RWPE1 (cell line): ENCODE measurements at regions not wholly inside any gene's neighbourhood (a gene's known extent, or its start where the extent isn't known, plus 50 kb on each side); places are given as distances from the start of the nearest gene placed in this dataset.
"Not testable (repeated sequence)": the region's sequence is repeated elsewhere in the genome, so short reads cannot be mapped to it uniquely, and the experiment has no call there.

Source experiments
- CTCF ChIA-PET: fragments of 350-600 bp; sonication (Branson Sonifier 250); formaldehyde crosslinking; extraction: SDS; loops from one replicate; lab custom pipeline; 2021; lab: Yijun Ruan, JAX
- POLR2A ChIA-PET: fragments of 400-600 bp; formaldehyde crosslinking; extraction: SDS; loops from one replicate; lab custom pipeline; 2020; ENCODE audit warnings: antibody characterized with exemption; ENCODE audit not compliant: low non-redundant PET; lab: Yijun Ruan, JAX
- DNase-seq: peaks from one replicate; pipeline ENCODE4 v3.0.0; 2012; ENCODE audit warnings: low spot score
- H3K27ac ChIP-seq: fragments of 450-650 bp; 2 replicates; pipeline ENCODE4 v1.5.1; 2017
- CTCF ChIP-seq: fragments of 450-650 bp; conservative IDR thresholded peaks from 2 replicates; pipeline ENCODE4 v1.5.1; 2017; ENCODE audit warnings: low read depth, mild to moderate bottlenecking

- DNase-seq = no peak
- ChIA-PET CTCF (no interaction called here), POLR2A (no interaction called here)
- H3K27ac ChIP-seq = no peak overlapping the region
- TF ChIP-seq CTCF = no peak
Measured at GRCh38 chr5:38670878-38671277, 114.4 kb upstream of the LIFR start.

- peak; percentile 30 for DNase-seq
- H3K27ac ChIP-seq = no peak overlapping the region
- TF ChIP-seq CTCF = no peak
- ChIA-PET POLR2A (no interaction called here), CTCF (interaction anchor here (0.6 to 0.7 kb wide), 2 partner anchors 297 to 367 kb away, joined by 3 to 6 read pairs; no protein-coding TSS in a partner anchor)
Measured at GRCh38 chr5:38672059-38672788, 115.8 kb upstream of the LIFR start.

- CTCF ChIA-PET = interaction anchor here (0.7 kb wide), 1 partner anchor 402 kb away, joined by 3 read pairs; no protein-coding TSS in a partner anchor
- POLR2A ChIA-PET = no interaction called here
- no peak overlapping the region for H3K27ac ChIP-seq
- DNase-seq = no peak
- no peak for TF ChIP-seq CTCF
Measured at GRCh38 chr5:38673671-38674071, 117.2 kb upstream of the LIFR start.

DNA sequence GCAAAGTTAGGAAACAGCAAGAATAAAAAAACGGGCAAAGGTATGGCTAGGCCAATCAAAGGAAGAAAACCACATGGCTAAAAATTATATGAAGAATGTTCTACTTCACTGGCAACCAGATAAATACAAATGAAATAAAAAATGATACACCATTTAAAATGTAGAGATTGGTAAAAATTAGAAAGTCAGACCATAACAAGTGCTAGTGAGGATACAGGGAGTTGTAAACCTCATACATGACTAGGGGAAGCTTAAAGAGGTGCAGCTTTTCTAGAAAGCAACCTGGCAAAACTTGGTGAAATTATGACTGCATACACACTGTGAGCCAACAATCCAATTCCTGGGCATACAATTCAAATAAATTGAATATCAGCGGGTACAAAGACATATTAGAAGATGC is 119.0 kb upstream of the LIFR start:
- ChIA-PET POLR2A (no interaction called here), CTCF (no interaction called here)
- H3K27ac ChIP-seq = no peak overlapping the region
- no peak for DNase-seq
- no peak for TF ChIP-seq CTCF

- DNase-seq = no peak
- POLR2A ChIA-PET = no interaction called here
- H3K27ac ChIP-seq = no peak overlapping the region
- CTCF ChIA-PET = interaction anchor here (0.5 to 0.6 kb wide), 3 partner anchors 10 to 1653 kb away, joined by 3 read pairs; no protein-coding TSS in a partner anchor
- TF ChIP-seq CTCF = no peak
Measured at GRCh38 chr5:38677636-38678035, 121.2 kb upstream of the LIFR start.

DNA sequence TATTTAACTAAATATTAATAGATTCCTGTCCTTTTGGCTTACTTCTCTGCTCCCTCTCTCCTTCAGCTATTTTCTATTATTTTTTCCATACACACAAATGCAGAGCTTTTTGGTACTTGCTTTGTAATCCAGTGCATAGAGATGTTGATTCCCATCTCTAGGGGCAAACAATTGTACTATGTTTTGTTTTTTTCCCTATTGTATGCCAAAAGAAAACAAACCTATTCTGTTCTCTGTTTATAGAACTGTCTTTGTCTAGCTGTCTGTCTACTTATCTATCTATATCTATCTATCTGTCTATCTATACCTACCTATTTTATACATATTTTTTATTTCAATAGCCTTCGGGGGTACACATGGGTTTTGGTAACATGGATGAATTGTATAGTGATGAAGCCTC is 121.6 kb upstream of the LIFR start:
- ChIA-PET CTCF (interaction anchor here (0.5 kb wide), 1 partner anchor 11 kb away, joined by 3 read pairs; no protein-coding TSS in a partner anchor), POLR2A (no interaction called here)
- no peak for DNase-seq
- no peak overlapping the region for H3K27ac ChIP-seq
- TF ChIP-seq CTCF = no peak

DNA sequence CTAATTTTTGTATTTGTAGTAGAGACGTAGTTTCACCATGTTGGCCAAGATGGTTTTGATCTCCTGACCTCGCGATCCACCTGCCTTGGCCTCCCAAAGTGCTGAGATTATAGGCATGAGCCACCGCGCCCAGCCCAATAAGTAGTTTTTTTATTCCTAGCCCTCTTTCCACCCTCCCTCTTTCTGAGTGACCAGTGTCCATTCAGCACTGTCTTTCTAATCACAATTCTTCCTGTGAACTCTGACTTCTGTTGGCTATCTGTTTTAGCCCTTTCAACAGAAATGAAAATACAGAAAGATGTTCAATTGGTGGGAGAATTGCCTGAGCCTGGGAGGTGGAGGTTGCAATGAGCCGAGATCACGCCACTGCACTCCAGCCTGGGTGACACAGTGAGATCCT is 122.3 kb upstream of the LIFR start:
- DNase-seq, CTCF ChIA-PET, H3K27ac ChIP-seq, POLR2A ChIA-PET: not testable (repeated sequence)
